ENCODE measurements at regions not wholly inside any gene's neighbourhood (a gene's known extent, or its start where the extent isn't known, plus 50 kb on each side); places are given as distances from the start of the nearest gene placed in this dataset.

DNA sequence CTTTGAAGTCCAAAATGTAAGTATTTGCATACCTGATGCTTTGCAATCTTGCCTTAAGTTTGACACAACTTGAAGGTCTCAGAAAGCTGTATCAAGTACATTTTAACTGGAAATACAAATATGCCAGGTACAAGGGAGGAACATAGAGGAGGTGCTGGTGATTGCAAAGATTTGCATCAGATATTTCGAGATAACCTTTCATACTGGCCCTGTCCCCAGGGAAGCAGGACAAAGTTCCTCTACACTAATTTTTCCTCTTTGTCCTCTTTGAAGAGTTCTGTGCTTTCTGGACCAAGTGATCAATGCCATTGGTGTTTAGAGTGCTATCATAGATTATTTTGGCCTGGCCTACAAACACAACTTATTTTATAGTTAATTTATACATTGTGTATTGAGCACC lies 686.1 kb downstream of the HACE1 start:
- TF ChIP-seq, protein P1, sequence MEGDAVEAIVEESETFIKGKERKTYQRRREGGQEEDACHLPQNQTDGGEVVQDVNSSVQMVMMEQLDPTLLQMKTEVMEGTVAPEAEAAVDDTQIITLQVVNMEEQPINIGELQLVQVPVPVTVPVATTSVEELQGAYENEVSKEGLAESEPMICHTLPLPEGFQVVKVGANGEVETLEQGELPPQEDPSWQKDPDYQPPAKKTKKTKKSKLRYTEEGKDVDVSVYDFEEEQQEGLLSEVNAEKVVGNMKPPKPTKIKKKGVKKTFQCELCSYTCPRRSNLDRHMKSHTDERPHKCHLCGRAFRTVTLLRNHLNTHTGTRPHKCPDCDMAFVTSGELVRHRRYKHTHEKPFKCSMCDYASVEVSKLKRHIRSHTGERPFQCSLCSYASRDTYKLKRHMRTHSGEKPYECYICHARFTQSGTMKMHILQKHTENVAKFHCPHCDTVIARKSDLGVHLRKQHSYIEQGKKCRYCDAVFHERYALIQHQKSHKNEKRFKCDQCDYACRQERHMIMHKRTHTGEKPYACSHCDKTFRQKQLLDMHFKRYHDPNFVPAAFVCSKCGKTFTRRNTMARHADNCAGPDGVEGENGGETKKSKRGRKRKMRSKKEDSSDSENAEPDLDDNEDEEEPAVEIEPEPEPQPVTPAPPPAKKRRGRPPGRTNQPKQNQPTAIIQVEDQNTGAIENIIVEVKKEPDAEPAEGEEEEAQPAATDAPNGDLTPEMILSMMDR (IDR thresholded peaks at IDR 0.05; ENCODE audit: low read depth, low read length) = no peak
- no peak overlapping the region for H3K4me3 ChIP-seq (ENCODE audit: low read depth, low read length)

DNA sequence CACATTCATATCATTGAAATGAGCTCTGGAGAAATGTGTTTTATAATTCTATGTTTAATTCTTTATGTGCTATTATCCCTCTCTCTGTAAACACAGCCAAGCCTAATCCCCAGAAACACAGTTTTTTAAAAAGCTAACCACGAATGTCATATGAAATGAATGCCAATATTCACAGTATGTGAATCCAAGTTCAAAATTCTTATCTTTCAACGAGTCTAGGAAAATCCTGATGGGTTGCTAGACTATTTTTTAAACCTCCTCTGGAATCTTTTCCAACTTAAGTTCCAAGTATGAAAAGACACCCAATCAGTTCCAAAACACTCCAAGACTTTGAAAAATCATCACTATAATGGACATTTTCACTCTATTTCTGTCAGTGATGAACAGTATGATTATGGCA lies 689.3 kb downstream of the HACE1 start:
- no peak overlapping the region for H3K4me3 ChIP-seq (ENCODE audit: low read depth, low read length)
- TF ChIP-seq, protein P1 (IDR thresholded peaks at IDR 0.05; ENCODE audit: low read depth, low read length) = no peak

DNA sequence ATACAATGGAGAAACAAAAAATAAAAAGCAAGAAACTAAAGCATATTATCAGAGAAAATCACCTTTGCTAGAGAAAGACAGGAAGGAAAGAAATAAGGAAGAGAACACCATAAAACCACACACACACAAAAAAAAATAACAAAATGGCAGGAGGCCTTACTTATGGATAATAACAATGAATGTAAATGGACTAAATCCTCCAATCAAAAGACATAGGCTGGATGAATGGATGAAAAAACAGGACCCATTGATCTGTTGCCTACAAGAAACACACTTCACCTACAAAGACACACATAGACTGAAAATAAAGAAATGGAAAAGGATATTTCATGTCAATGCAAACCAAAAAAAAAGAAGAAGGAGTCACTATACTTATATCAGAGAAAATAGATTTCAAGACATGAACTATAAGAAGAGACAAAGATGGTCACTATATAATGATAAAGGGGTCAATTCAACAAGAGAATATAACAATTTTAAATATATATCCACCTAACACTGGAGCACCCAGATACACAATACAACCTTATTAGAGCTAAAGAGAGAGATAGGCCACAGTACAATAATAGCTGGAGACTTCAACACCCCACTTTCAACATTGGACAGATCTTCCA lies 693.6 kb downstream of the HACE1 start:
- TF ChIP-seq, protein P1 (IDR thresholded peaks at IDR 0.05; ENCODE audit: low read depth, low read length) = no peak
- no peak overlapping the region for H3K4me3 ChIP-seq (ENCODE audit: low read depth, low read length)

DNA sequence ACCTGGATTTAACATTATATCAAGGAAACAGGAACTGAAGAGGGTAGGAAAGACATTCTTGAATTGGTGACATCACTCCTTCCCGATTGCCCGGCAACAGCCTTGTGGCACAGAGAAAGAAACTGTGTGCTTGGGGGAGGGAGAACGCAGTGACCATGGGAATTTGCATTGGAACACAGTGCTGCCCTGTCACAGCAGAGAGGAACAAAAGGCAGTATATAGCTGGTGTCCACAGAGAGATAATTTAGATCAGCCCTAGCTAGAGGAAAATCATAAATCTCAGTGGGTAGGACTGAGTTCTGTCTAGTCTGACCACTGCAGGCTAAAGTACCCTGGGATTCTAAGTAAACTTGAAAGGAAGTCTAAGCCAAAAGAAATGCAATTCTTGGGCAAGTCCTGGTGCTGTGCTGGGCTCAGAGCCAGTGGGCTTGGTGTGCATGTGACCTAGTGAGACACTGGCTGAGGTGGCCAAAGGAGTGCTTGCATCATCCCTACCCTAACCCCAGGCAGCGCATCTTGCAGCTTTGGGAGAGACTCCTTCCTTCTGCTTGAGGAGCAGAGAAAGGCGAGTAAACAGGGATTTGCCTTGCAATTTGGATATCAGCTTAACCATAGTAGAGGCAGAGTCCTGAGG lies 697.6 kb downstream of the HACE1 start:
- TF ChIP-seq, protein P1 (IDR thresholded peaks at IDR 0.05; ENCODE audit: low read depth, low read length) = no peak
- H3K4me3 ChIP-seq (ENCODE audit: low read depth, low read length) = no peak overlapping the region

DNA sequence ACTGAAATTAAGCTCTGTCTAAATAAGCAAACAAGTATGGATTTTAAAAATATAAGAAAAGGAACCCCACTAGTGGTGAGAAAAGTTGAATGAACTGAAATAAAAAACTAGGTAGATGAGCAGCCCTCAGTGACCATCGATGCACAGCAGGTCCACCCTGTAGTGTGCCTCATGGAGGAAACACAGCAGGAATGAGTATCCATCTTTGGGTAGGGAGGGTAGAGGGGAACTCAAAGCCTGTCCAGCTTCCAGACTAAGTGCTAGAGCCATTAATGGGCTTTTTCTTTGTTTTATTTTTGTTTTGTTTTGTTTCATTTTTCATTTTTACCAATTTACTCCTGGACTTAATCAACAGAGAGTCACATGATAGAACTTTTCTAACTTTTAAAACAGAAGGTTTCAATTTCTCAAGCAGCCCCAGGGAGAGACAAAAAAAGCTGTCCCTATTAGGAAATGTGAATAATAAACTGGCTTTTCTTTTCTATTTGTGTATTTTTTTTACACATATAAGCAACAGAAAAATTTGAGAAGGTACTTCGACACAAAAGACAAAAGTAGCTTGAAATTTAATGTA lies 700.6 kb downstream of the HACE1 start:
- TF ChIP-seq, protein P1 (IDR thresholded peaks at IDR 0.05; ENCODE audit: low read depth, low read length) = no peak
- no peak overlapping the region for H3K4me3 ChIP-seq (ENCODE audit: low read depth, low read length)

DNA sequence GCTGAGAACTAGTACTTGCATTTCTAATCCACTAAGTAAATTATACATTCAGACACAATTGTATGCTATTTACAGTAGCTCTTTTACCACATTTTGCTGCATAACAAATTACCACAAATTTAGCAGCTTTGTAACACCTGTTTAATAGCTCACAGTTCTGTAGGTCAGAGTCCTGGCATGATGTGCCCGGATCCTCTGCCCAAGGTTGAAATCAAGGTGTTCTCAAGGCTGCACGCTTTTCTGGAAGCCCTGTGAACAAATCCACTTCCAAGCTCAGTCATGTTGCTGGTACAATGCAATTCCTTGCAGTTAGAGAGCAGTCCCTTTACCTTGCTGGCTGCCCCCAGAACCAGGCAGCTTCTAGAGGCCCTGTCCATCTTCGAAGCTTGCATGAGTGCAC lies 716.0 kb downstream of the HACE1 start:
- no peak overlapping the region for H3K4me3 ChIP-seq (ENCODE audit: low read depth, low read length)
- TF ChIP-seq, protein P1 (IDR thresholded peaks at IDR 0.05; ENCODE audit: low read depth, low read length) = no peak

DNA sequence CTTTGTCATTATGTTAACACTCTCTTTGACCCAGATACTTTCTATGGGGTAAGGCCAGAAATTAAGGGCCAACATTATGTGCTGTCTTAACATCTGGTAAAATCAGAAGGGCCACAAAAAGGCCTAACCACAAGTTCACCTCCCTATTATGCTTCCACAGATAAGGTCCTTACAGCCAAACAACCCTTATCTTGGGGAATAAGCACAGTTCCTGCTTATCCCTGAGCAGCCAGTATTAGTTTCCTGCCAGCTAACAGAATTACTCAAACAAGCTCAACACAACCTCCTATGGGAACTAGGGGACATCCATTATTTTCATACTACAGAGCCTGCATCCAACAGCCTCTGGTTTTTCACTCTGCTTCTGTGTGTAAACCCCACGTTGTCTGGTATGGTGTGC lies 724.8 kb downstream of the HACE1 start:
- no peak overlapping the region for H3K4me3 ChIP-seq (ENCODE audit: low read depth, low read length)
- TF ChIP-seq, protein P1 (IDR thresholded peaks at IDR 0.05; ENCODE audit: low read depth, low read length) = no peak
